ENCODE measurements at regions not wholly inside any gene's neighbourhood (a gene's known extent, or its start where the extent isn't known, plus 50 kb on each side); places are given as distances from the start of the nearest gene placed in this dataset.

DNA sequence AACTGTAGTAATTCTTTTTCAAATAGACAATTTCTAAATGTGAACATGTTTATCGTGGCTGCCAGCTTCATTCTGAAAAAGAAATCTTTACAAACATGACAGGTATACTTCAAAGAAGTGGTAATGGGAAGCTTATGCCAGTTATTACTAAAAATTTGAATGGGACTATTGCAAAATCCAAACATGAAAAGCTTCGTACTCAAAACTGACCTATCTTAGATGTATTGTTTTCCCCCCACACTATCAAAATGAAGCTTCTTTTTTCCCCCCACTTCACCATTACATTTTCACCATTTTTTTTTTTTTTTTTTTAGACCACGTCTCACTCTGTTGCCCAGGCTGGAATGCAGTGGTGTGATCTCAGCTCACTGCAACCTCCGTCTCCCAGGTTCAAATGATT lies 50.4 kb upstream of the SERTAD2 start:
- ATAC-seq (no peak), DNase-seq (ENCODE audit: low spot score) (no peak)
- no peaks in the 10 kb centered on the region for H3K27me3 Mint-ChIP-seq (ENCODE audit: low read depth)
- H3K4me3 Mint-ChIP-seq: no peak overlapping the region
- no peaks in the 10 kb centered on the region for H3K36me3 Mint-ChIP-seq
- ChIA-PET POLR2A (interaction anchor here (0.6 kb wide), 1 partner anchor 449 kb away, joined by 3 read pairs; no protein-coding TSS in a partner anchor), CTCF (interaction anchor here (0.6 to 1.3 kb wide), 3 partner anchors 58 to 203 kb away, joined by 3 to 8 read pairs (median 4); no protein-coding TSS in a partner anchor)
- H3K9me3 Mint-ChIP-seq: peaks cover 8% of the 10 kb centered on the region; the same call in 1 of the 2 replicates
- H3K4me1 Mint-ChIP-seq: no peaks in the 10 kb centered on the region
- TF ChIP-seq ATF1 (CRISPR knock-in tag; IDR thresholded peaks at IDR 0.05): no peak
- no peak for TF ChIP-seq ZNF281 (CRISPR knock-in tag; IDR thresholded peaks at IDR 0.05)
- TF ChIP-seq MLX (CRISPR knock-in tag; IDR thresholded peaks at IDR 0.05): no peak
- TF ChIP-seq USF2 (CRISPR knock-in tag; IDR thresholded peaks at IDR 0.05): no peak
- TF ChIP-seq, protein P1, sequence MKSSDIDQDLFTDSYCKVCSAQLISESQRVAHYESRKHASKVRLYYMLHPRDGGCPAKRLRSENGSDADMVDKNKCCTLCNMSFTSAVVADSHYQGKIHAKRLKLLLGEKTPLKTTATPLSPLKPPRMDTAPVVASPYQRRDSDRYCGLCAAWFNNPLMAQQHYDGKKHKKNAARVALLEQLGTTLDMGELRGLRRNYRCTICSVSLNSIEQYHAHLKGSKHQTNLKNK (CRISPR knock-in tag; IDR thresholded peaks at IDR 0.05): no peak
- TF ChIP-seq PRRX2 (CRISPR knock-in tag; IDR thresholded peaks at IDR 0.05): no peak
- no peak for TF ChIP-seq SMAD4 (CRISPR knock-in tag; IDR thresholded peaks at IDR 0.05)
- TF ChIP-seq, protein P2, sequence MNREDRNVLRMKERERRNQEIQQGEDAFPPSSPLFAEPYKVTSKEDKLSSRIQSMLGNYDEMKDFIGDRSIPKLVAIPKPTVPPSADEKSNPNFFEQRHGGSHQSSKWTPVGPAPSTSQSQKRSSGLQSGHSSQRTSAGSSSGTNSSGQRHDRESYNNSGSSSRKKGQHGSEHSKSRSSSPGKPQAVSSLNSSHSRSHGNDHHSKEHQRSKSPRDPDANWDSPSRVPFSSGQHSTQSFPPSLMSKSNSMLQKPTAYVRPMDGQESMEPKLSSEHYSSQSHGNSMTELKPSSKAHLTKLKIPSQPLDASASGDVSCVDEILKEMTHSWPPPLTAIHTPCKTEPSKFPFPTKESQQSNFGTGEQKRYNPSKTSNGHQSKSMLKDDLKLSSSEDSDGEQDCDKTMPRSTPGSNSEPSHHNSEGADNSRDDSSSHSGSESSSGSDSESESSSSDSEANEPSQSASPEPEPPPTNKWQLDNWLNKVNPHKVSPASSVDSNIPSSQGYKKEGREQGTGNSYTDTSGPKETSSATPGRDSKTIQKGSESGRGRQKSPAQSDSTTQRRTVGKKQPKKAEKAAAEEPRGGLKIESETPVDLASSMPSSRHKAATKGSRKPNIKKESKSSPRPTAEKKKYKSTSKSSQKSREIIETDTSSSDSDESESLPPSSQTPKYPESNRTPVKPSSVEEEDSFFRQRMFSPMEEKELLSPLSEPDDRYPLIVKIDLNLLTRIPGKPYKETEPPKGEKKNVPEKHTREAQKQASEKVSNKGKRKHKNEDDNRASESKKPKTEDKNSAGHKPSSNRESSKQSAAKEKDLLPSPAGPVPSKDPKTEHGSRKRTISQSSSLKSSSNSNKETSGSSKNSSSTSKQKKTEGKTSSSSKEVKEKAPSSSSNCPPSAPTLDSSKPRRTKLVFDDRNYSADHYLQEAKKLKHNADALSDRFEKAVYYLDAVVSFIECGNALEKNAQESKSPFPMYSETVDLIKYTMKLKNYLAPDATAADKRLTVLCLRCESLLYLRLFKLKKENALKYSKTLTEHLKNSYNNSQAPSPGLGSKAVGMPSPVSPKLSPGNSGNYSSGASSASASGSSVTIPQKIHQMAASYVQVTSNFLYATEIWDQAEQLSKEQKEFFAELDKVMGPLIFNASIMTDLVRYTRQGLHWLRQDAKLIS (CRISPR knock-in tag; IDR thresholded peaks at IDR 0.05; ENCODE audit: borderline replicate concordance): no peak
- TF ChIP-seq FOXJ3 (CRISPR knock-in tag; IDR thresholded peaks at IDR 0.05; ENCODE audit: borderline replicate concordance): no peak
- no peak for TF ChIP-seq HMGXB4 (CRISPR knock-in tag; IDR thresholded peaks at IDR 0.05)
- TF ChIP-seq IRF2 (CRISPR knock-in tag; IDR thresholded peaks at IDR 0.05; ENCODE audit: borderline replicate concordance, low read depth): no peak
- TF ChIP-seq CREB1 (CRISPR knock-in tag; IDR thresholded peaks at IDR 0.05): no peak
- no peak for TF ChIP-seq GTF2I (CRISPR knock-in tag; conservative IDR thresholded peaks at IDR 0.05)
- no peak for TF ChIP-seq ZNF317 (CRISPR knock-in tag; IDR thresholded peaks at IDR 0.05; ENCODE audit: borderline replicate concordance, low read depth)
- TF ChIP-seq, protein P3, sequence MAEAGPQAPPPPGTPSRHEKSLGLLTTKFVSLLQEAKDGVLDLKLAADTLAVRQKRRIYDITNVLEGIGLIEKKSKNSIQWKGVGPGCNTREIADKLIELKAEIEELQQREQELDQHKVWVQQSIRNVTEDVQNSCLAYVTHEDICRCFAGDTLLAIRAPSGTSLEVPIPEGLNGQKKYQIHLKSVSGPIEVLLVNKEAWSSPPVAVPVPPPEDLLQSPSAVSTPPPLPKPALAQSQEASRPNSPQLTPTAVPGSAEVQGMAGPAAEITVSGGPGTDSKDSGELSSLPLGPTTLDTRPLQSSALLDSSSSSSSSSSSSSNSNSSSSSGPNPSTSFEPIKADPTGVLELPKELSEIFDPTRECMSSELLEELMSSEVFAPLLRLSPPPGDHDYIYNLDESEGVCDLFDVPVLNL (CRISPR knock-in tag; IDR thresholded peaks at IDR 0.05; ENCODE audit: borderline replicate concordance, low read depth): no peak
- no peak overlapping the region for H3K27ac Mint-ChIP-seq

Measured in WTC11 (cell line).